NCI-H1436 (cell line): ENCODE measurements at regions not wholly inside any gene's neighbourhood (a gene's known extent, or its start where the extent isn't known, plus 50 kb on each side); places are given as distances from the start of the nearest gene placed in this dataset.

Experiments used
- DNase-seq: peaks from one replicate; lab custom pipeline; 2025; lab: John Stamatoyannopoulos, UW

DNA sequence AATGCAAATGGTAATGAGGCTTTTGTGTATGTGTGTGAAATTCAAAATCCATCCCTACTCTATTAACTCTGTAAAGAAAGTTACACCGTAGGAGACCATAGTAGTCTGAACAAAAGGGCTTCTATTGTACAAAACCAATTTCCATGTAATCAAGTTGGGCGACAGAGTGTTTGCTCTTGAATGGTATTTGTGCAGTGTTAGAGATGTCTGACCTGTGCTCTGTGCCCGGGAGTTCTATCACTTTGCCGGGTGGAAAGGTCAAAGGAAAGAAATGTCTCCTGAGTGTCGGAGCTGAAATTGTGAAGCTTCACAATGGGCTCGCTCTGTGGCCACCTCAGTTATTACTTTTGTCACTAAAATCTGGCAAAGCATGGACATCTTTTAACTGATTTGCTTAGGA, 312.0 kb downstream of the SAMD5 start:
- no peak for DNase-seq

GRCh38 chr6:147821295-147821897, 312.9 kb downstream of the SAMD5 start:
- no peak for DNase-seq

GRCh38 chr6:147823936-147824335, 315.4 kb downstream of the SAMD5 start:
- DNase-seq = no peak

DNA sequence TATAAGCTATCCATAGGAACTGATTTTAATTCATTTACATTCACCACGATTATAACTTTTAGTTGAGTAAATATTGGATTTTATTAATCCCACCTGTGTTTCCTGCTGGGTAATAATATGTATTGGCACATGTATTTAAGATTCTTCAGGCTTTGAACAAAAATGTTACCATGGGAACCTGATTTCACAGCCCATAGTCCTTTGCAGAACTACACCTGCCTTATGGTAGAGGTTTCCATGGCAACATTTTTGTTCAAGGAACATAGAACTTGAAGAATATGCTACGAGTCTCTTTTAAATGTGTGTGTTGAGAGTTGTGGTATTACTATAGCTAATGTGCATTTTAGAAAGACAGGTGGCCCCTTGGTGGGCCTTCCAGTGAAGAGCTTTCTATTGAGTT, 317.4 kb downstream of the SAMD5 start:
- no peak for DNase-seq

- no peak for DNase-seq
Observed at GRCh38 chr6:147826698-147827097, 318.2 kb downstream of the SAMD5 start.

DNA sequence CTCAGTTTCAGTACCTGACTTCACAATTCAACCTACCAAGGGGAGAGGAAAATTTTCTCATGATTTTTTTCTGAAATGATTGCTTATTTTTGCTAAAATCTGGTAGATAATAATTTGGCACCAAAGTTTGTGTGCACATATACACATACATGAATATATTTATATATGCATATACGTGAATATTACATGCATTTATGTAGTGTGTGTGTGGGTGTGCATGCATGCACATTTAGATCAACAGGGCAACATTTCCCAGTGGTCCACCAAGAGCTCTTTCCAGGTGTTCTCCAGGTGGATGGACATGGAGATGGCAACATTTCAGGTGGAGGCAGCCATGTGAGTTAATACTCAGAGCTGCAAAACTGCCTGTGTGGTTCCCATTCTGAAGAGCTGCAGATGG, 320.9 kb downstream of the SAMD5 start:
- no peak for DNase-seq

DNA sequence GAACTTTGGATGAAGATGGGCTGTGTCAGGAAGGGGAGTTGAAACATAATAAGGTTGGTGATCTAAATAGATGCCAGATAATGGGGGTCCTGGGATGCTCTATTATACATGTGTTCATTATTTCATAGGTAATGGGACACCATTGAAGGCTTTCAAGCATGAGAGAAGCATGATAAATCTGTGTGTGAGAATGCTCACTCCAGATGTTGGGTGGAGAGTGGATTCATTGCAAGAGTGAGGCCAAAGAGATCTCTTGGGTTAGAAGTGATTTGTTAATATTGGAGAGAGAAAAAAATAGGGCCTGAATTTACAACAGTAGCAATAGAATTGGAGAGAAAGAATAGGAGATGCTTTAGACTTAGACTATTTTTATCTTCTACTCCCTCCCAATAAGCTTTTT, 321.3 kb downstream of the SAMD5 start:
- no peak for DNase-seq

DNA sequence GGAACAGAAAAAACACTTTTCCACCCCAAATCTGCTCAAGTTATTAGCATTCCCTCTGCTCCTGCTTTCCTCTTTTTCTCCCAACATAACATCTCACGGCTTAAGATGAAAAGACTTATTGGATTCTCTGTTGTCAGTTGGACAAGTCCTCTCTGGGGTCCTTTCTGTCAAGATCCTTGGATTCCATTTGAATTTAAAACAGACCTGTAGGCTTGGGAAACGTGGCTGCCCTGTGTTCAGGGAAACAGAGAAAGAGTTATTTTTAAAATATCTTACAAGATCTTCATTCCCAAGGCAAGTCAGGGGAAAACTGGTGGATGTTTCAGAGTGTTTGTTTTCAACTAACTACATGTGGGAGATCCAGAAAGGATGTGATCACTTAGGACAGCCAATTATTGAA, 322.9 kb downstream of the SAMD5 start:
- DNase-seq = no peak

DNA sequence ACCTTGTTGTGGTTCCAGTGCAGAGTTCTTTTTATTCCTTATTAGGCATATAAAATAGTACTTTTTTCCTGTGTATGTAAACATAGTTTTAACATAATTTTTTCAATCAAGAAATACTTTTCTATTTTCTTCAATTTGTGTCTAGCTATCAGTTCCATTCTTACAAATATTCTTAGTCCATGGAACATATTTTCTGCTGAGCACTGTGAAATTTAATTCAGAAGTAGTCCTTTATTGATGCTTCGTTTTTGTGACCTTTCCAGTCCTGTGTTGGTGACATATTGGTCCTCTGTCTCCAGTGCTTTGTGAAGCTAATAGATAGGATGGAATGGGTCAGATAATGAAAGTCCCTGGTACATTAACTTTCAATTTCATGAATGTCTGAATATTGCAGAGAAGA, 325.1 kb downstream of the SAMD5 start:
- DNase-seq = no peak

GRCh38 chr6:147834084-147834776, 325.7 kb downstream of the SAMD5 start:
- no peak for DNase-seq

GRCh38 chr6:147837540-147837939, 329.1 kb downstream of the SAMD5 start:
- DNase-seq = no peak

DNA sequence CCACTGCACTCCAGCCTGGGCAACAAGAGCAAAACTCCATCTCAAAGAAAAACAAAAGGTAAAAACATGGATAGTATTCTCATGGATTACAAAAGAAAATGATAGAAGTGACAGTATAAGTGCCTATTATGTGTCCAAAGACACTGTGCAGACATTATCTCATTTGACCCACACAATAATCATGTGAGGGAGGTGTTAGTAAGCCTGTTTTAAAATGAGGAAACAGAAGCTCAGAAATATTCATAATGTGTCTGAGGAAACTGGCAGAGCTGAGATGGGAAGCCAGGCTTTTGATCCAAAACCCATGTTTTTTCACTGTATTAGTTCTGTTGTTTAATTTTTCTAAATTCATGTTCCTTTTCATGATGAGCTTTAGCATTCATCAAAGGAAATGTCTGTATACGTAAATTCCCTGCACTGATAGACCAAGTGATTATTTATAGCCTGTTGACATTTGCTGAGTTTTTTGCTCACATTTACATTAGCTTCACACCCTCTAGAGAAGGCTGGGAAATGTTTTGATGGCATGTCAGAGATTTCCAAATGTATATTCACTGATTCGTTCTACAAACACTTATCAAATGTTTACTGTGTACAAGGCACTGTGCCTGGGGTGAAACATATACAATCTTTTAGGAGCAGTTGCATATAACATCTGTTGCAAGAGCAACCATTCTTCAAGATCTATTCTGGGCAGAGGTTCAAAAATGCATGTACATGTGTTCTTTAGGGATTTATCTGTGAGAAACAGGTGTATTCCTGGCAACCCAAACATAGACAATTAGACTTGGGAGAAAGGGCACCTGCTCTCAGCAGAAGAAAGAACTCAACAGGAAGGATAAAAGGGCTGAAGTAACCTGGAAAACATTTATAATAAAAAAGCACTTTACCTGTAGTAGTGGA, 331.5 kb downstream of the SAMD5 start:
- no peak for DNase-seq

GRCh38 chr6:147841547-147842148, 333.2 kb downstream of the SAMD5 start:
- no peak for DNase-seq

DNA sequence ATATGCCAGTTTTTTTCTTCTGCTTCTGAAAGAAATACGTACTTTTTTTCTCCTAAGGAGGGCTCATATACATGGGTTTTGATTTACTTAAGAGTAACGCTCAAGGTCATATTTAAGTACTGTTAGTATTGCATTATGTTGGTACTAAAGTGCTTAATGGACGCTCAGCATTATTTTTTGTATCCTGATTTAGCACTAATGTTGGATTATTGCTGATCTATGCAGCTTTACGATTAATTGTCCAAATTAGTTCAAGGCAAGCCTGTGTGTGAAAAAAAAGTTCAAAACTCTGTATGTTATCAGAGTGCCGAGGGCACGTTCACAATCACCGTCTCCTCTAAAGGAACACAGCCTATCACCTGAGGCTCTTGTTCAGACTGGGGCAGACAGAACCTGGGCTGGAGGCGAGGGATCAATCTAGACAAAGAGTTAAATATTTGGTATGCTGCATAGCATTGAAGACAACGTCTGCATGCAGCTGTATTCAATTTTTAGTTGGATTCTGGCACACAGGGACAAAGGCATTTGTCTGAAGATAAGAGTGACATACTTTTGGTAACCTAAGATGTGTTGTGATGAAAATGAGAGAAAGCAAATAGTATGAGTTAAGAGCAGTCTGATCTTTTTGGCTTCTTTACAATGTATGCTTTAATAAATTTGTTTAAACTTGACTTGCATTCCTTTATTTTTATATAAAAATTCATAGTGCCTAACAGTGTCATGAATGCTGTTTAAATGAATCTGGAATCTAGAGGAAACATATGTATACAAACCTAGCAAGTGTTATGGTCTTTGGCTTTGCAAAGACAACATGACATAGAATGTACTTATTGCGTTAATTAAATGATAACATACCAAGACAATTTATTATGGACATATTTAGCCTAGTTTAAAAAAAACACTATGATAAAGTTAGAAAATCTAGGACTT, 341.2 kb downstream of the SAMD5 start:
- DNase-seq = no peak

DNA sequence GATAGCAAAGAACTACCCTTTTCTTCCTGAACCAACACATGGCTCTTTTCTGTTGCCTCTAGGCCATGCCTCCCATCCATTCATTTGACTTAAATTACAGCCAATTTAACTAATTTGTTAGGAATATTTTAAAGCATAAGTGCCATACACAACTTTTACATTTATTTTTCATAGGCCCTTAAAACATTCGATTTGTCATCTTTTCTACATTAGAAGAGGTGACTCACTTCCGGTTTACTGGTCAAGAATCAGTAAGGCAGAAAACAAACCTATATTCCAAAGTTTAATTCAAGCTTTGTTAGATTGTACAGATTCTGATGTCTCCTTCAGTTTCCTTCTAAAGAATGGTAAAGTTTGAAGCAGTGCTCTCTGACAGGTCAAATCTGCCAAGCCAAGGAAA, 344.3 kb downstream of the SAMD5 start:
- DNase-seq = no peak

DNA sequence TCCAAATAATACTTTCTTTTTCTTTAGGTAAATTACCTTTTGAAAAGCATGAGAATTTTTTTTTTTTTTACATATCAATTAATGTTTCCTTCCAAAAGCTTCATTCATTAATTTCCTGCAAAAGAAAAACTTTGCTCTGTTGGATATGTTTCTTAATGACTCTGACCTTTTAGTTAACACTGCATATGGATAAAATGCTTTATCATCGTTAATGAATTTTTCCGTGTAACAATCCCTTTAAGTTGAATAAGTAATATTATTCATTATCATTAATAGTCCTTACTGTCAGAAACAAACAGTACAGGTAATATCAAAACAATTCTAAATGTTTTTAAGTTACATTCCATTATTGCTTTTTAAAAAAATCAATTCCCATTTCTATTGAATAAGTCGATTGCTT, 345.1 kb downstream of the SAMD5 start:
- no peak for DNase-seq

- no peak for DNase-seq
Observed at GRCh38 chr6:147855803-147856482, 347.5 kb downstream of the SAMD5 start.

DNA sequence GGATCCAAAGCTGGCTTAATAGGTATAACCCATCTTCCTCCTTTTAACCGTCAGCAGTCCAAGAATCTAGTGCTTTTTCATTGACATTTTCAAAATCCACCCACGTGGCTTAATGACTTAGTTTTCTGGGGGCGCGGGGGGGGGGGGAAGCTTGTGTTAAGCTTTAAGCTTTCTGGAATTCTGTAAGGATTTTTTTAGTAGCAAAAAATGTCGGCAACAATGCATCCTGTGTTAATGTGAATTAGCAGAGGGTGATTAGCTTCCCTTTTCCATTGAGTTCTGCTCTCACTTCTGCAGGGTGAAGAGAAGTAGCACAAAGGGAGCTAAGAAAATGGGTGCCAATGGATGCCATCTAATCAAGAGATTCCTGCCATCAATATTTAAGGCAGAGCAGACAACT, 348.2 kb downstream of the SAMD5 start:
- DNase-seq = no peak

GRCh38 chr6:147858421-147858820, 349.9 kb downstream of the SAMD5 start:
- no peak for DNase-seq

GRCh38 chr6:147859071-147859470, 350.6 kb downstream of the SAMD5 start:
- DNase-seq = no peak

DNA sequence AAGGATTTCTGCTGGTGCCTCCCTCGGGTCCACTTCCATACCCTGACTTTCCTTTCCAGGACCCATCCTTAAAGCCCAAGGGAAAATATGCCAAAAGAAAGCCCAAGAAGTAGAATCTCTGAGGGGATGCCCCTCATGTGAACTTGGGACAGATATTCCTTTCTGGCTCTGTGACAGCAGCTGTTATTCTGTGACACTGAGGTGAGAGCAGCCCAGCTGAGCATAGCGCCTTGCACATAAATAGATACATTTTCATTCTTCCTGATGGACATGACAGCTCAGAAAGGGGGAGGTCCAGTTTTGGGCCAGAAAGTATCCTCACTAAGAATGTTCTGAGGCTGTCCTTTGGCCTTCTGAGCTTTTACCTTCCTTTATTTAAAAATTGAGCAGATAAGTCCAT, 353.2 kb downstream of the SAMD5 start:
- no peak for DNase-seq
